Effector CD4-positive, alpha-beta T cell (primary cell): ENCODE measurements at regions not wholly inside any gene's neighbourhood (a gene's known extent, or its start where the extent isn't known, plus 50 kb on each side); places are given as distances from the start of the nearest gene placed in this dataset.

Source experiments
- DNase-seq: peaks from one replicate; pipeline ENCODE4 v3.0.0-alpha.2; 2020

DNA sequence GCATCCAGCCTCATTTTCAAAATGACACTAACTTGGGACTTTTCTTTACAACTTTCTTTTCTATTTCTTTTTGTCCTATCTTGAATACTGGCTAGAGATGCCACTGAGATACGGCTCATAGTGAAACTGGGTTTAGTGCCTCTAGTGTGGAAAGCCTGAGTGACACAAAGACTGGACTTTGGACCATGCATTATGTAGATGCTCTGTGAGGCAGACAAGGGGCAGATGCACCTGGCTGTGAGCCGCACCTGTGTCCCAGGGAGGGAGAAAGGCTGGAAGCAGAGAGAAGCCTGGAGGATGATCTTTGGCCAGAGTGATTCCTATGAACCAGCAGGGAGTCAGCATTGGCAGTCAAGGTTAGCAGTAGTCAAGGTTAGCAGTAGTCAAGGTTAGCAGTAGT, 852.3 kb upstream of the TMEM132C start:
- no peak for DNase-seq

DNA sequence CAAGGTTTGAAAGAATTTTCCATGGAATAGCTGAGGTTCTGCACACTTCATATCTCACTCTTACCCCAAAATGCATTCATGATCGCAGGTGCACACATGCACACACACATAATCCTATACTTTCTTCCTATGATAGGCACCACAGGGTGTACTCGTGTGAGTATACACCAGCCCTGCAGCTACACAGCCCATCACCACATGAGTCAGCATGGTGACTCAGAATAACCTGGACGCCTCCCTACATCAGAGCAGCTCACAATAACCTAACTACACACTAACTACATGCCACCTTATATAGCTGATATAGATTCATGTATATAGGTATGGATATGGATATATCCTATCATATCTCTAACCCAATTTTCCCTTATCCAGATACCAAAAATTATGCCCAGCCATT, 850.2 kb upstream of the TMEM132C start:
- no peak for DNase-seq

DNA sequence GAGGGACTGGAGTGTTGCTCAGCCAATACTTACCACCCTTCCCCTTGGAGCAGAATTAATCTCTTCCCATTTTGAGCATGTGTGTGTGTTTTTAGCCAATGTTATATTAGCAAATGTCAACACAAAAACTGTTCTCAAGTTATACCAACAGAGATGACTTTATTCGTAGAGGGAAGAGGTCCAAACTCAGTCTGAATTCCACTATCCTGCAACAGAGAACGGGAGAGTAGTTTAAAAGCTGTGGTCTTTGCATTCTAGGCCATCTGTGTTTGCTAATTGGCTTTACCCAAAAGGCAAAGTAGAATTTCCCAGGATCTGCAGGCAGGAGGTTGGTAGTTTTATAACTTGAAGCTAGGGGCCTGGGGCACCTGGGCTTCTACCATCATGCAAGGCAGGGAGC, 847.9 kb upstream of the TMEM132C start:
- no peak for DNase-seq

DNA sequence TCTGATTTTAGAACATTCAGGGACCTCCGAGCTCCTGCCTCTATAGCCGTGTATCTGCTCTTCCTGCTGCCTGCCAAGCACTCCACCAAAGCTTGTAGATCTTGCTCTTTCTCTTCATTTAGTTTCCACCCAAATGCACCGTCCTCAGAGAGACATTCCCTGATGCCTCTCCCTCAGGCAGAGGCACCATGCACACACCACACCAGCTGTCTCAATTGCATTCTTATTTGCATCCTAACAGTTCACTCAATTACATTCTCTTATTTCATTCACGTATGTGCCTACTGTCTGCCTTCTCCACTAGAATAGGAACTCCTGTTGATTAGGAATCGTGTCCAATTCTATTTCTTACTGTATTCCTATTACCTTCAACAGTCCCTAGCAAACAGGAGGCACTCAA, 845.4 kb upstream of the TMEM132C start:
- no peak for DNase-seq

DNA sequence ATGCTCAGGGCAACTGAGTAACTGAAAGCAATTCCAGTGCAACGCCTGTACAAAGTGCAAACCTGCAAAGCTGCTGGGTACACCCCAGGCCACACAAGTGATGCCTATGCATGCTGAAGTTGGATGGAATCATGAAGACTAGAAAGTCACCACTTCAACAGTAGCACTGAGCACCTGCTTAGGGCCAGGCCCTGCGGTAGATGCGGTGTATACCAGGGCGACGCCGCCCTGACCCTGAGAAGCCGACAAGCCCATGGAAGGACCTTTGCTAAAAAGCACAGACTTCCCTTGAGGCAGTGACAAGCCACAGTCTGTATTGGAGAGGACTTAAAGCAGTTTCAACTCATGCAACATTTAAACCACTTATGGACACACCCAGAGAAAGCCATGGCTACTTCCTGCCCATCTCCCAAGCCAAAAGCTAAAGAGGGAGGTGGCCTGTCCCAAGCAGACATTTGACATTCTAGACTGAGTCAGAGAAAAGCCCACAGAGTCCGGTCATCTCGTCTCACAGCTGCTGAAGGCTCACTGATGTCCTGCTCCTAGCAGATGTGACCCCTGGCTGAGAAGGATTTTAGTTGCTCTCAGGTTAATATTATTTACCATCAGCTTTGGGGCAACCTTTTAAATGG, 843.9 kb upstream of the TMEM132C start:
- no peak for DNase-seq

DNA sequence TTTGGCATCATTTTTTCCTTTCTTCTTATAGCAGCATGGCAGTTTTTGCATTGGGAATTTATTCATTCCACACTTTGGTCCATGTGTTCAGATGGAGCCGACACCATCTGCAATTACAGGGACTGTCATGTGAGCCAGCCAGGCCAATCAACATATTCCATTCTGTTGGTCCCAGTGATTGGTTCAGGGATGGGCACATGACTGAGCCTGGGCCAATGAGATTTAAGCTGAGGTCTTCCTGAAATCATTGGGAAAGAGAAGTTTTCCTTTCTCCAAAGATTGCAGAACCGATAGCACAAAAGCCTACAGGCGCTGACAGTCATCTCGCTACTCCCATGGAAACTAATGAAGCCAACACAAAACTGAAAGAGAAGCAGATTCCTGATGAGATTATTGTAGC, 841.5 kb upstream of the TMEM132C start:
- no peak for DNase-seq

DNA sequence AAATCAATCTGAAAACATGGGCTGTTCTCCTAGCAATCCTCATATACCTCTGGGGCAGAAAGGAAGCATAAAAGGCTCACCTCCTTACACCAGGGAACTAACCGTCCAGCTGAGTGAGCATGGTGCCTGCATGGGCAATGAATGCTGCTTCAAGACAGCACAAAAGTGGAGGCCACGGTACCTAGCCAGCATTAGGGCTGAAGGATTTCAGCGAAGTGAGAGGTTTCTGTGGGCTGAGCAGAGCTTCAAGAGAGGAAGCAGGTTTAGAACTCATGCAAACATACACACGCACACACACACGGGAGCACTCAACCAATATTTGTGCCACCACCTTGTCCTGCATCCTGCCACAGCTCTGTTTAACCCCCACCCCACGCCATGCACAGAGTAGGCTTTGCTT, 838.5 kb upstream of the TMEM132C start:
- no peak for DNase-seq

DNA sequence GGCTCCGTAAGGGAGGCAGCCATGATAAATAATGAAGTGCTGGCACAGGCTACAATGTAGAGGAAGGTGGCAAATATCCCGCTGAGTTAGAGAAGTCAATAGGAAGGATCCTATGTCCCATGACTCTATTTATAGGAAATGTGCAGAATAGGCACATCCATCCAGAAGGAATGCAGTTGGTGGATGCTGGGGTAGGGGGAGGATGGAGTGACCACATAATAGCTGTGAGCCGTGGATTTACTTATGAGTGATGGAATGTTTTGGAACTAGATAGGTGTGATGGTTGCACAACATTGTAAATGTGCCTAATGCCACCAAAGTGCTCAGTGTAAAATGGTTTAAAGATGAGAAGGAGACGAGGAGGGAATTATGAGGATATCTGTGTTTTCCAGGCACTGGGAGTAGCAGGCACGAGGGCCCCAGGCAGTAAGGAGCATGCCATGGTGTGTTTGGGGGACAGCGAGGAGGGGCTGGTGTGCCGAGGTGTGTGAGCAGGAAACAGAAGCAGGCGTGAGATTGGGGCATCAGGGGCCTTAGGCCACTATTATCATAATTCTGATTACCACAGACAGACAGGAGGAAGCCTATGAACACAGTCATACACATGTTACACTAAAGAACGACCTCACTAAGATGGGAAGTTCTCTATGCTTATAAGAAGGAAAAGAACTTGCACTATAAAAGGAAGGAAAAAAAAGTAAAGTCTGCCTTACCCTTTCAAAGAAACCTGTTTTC, 837.3 kb upstream of the TMEM132C start:
- no peak for DNase-seq

DNA sequence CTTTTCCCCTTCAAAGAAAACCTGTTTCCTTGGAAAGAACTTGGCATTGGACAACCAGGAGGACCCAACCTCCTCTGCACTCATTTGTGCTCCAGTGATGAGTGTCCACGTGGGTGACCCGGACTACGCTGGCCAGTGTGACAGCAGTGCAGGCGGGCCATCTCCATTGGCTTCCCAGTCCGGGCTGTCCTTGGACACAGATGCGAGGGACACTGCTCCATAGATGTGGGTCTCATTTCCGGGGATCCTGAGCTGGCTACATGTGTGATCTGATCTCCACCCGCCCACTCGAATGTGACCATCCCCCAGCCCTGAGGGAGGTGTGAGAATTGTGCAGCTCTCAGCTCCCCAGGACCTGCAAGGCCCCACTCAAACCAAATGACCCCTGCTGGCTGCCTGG, 836.6 kb upstream of the TMEM132C start:
- DNase-seq: no peak

DNA sequence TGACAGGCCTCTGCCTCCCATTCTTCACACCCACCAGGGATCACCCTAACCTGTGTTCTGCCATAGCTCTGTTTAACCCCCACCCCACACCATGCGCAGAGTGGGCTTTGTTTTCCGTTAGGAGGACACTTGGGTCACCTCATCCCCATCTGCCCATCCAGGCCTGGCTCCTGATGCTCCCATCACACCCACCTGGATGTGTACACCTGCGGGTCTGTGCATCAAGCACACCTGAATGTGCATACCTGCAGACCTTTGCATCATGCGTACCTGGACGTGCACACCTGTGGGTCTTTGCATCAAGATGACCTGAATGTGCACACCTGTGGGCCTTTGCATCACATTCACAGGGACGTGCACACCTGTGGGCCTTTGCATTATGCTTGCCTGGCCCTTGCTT, 835.8 kb upstream of the TMEM132C start:
- no peak for DNase-seq

DNA sequence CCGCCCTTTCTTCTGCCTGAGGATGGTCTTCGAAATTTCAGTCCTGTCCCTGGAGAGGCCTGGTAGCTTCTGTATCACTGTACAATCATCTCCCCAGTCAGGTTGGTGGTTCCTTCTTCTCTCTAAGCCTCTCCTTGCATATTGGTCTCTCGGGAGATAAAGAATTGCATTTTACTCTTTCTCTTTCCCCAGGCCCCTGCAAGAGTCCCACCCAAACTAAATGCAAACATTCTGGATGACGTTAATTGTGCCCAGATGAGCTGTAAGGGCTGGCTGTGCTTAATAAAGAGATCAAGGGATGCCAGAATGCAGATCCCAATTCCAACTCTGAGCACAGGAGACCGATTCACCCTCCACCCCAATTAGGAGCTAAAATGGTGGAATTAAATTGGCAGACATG, 835.4 kb upstream of the TMEM132C start:
- no peak for DNase-seq

DNA sequence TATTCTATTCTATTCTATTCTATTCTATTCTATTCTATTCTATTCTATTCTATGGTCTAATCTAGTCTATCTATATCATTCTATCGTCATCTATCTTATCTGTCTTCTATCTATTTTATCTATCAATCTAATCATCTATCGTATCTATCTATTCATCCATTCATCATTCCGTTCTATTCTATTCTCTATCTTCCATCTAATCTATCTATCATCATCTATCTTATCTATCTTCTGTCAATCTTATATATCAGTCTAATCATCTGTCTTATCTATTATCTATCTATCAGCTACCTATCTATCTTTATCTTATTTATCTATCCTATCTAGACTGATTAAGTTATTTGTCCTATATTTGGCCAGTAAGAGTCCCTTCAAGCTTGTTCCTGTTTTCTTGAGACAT, 831.5 kb upstream of the TMEM132C start:
- no peak for DNase-seq

DNA sequence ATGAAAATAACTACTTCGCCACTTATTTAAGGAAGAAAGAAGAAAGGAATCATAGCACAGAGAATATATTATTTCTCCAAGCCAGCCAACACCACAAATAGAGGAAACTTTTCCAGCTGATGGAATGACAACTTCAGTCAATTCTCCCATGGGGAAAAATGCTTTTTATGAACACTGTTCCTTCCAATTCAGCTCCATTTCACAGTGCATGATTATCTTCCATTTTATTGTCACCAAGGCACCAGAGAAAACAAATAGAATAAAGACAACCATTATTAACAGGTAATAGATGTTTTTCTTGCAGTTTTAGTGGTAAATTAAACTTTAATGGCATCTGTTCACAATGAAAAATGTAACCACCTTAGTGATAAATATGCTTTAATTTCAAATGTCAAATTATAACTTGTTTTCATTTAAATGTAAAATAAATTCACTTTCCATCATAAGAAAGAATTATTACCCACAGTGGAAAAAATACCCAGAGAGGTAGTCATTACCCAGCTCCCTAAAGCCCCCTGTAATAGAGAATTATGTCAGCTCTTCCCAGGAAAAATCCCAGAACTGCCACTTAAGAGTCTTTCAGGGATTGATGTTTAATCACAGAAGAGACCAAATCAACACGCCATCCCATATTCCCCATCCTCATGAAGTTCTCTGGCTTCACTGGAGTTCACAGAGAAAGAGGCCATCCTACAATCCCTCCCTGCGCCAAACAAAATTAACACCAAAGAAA, 828.3 kb upstream of the TMEM132C start:
- DNase-seq: no peak

DNA sequence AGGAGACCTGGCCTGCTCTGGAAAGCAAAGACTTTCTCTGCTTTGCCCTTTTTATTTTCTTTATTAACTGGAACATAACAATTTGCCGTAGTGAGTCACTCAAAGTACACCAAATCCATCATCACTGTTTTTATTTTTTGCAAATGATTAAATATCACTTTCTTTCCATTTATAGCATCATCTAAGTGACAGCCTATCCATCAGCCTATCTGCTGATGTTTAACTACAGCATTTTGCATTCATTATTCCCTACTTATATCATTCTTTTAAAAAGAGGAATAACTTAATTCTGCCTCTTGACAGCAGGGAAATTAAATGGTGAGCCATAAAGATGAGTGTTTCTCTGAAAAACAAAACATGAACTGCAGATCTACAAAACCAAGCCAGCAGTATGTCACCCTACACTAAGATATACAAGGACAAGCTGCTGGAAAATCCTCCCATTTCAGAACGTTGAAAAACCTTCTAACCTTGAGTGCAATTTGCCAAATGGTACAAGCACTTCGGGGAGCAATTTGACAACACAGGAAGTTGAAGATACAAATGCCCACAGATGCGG, 821.3 kb upstream of the TMEM132C start:
- no peak for DNase-seq

DNA sequence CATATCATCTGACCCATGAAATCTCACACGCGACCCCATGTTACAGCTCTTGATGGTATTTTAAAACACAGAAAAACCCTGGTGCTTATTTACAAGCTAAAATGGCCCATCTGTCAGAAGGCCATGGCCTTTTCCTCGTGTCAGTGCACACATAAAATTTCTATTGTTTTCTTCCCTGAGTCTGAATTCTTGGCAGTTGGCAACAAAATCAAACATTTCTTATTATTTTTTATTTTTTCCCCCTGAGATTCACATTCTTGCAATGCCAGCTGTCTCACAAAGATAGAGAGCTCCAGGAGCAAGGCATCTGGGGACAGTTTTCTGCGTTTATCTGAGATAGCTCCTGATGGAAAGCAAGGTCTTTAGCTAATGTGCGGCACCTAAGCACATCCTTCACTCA, 818.1 kb upstream of the TMEM132C start:
- no peak for DNase-seq

DNA sequence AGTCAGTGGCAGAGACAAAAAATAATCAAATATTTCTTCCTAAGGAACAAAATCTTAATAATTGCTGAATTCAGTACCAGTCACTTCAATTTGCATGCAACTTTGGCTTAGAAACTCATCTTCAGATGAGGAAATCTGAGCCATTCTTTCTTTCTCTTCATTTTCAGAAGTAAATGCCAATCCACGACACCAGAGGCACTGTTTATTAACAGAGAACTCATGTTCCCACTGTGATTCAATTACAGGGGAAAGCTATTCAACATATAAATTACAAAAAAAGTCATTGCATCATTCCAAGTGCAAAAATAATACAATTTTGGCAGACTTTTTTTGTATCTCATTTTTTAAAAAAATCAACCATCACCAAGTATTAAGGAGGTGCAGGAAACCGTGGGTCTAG, 816.1 kb upstream of the TMEM132C start:
- DNase-seq: no peak

DNA sequence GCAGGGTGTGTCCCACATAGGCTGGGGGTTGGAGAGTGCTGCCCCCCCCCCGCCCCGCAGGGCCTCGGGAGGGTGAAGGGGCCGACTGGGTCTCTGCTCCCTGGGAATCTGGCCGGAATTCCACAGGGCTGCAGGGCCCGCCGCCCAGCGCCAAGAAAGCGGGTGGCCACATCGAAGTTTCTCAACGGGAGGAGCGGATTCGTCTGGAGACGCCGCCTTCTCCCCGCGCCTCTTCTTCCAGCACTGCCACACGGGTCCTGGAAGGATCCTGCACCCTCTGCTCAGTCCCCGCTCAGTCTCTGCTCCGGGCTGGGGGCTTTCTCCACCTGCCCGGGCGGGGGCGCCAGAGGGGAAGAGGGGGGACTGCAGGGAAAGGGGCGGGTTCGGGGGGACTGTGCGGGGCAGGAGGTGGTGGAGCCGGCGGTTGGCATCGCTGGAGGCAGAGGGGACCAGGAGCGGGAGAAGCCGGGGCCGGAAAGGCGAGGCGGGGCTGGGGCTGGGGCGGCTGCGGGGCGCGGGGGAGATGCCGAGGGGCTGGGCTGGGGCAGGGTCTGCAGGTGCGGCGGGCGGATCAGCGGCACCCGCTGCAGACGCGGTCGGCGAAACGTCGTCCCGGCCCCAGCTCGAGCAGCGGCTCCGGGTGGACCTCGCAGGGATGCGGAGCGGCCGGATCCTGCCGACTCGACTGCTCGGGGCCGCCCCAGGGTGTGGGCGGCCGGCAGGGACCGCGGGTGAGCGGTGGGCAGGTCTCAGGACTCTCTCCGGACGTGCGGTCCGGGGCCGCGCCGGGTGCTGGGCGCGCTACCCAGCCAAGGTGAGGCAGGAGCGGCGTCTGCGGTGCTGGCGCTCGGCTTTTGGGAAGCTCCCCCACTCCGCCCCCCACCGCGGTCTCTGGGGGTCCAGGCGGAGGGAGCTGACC, 811.4 kb upstream of the TMEM132C start:
- DNase-seq: no peak

DNA sequence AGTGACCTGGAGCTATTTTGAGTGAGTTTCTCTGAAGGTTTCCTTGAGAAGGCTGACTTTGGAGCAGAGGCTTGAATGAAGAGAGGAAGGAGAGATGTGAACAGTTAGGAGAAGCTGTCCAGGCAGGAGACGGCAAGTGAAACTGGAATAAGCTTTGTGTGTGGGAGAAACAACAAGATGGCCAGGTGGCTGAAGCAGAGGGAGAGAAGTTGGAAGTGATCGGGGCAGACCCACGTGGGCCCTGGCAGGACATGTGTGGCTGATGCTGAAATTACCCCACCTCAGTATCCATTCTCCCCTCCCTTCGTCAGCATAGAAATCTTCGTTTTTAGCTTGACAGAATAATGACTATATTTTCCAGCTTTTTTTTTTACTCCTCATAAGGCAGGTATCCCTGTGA, 809.2 kb upstream of the TMEM132C start:
- DNase-seq: no peak

DNA sequence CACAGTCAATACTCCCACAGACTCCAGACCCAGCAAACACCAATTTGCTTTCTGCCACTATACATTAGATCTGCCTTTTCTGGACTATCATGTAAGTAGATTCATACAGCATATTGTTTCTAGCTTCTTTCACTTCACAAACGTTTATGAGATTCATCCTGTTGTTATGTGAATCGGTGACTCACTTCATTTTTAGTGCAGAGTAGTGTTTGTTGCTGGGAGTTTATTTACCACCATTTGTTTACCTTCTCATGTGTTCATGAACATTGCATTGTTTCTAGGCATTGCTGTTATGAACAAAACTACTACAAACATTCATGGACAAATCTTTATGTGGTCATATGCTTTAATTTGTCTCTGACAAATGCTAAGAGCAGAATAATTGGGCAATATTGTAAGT, 807.8 kb upstream of the TMEM132C start:
- DNase-seq: no peak

DNA sequence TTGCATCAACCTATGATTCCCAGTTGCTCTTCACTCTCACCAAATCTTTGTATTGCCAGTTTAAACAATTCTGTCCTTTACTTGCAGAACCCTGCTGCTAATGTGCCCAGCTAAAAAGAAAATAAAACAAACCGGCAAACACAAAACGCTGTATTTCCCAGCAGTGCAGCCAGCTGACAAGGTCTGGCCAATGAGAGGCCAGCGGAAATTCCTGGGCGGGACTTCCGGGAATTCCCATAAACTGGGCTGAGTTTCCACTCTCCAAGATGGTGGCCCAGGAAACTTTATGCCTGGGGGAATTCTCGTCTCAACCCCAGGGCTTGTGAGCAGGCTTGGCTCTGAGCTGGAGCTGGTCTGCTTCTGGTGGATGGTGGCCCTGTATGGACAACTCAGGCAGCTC, 807.3 kb upstream of the TMEM132C start:
- no peak for DNase-seq

DNA sequence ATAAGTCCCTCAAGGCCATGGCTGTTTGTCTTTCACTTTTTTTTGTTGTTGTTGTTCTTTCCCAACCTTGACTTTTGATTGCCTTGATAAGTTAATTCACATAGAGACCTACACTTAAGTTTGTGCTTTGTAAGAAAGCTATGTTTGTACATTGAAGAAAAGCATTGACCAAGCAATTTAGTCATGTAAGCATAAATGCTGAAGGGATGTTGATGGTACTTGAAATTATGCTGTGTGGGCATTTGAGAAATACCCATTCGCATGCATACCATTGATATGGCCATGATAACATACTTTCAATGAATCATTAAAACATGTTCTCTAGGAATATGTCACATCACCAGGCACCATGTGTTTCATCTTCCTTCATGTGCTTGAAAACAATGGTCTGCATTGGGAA, 803.7 kb upstream of the TMEM132C start:
- DNase-seq: no peak

DNA sequence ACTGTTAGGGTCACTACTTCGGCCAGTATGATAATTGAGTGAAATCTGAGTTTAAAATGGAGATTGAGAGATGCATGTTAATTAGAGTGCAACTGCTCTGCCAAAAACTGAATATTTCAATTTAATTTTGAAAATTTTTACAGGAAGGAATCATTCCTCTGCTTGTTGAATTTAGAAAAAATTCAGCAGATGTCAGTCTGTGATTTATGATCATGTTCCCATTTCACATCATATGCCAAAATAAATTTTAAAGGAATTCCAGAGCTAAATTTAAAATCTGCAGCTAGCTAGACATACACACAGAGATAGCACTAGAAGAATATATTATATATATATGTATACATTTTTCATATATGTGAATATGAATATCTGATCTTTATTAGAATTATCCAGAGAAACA, 797.6 kb upstream of the TMEM132C start:
- no peak for DNase-seq

DNA sequence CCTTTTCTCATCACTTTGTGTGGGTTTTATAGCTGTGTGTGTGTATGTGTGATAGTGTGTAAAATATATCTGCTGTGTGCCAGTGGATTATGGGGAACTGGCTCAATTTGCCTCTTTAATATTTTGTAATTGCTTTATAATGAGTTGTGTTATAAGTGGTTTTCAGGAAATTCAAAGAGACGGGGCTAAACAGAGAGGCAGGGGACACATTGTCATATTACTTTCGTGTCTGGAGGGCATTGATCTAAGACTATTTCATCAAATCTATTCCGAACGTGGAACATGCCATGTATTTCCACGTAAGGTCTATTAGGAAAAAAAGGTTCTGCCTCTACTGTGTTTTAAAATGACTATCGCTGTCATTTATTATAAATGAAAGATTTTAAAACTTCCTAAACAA, 793.2 kb upstream of the TMEM132C start:
- DNase-seq: no peak
